ENCODE measurements at regions not wholly inside any gene's neighbourhood (a gene's known extent, or its start where the extent isn't known, plus 50 kb on each side); places are given as distances from the start of the nearest gene placed in this dataset.

DNA sequence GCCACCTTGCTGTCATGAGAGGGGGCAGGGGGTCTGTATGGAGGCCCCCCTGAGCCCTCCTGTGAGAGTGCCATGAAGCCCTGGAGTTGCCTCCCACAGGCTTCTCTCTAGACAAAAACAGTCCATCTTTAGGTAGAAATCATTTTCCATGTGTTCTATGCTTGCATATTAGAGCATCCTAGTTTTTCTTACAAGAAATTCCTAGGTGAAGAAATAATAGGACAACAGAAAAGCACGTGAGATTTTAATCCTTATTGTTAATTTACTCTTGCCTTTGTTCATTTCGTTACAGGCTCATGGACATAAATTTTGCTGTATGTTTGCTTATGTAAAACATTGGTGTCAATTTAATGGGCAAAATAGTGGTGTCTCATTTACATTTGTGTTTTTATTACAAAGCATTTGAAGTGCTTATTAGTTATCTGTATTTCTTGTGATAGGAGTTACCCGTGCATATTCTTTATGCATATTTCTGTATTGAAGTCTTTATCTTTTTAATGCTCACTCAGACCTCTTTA, 336.9 kb upstream of the RAB6C start (continued):
- TF ChIP-seq ZNF79 (CRISPR knock-in tag; IDR thresholded peaks at IDR 0.05; ENCODE audit: low read depth) (no peak), CXXC5 (CRISPR knock-in tag; IDR thresholded peaks at IDR 0.05) (no peak), TSC22D4 (tag; IDR thresholded peaks at IDR 0.05) (no peak), CHD2 (IDR thresholded peaks at IDR 0.05; ENCODE audit: low read depth, low read length) (no peak), ZNF197 (CRISPR knock-in tag; IDR thresholded peaks at IDR 0.05; ENCODE audit: low read depth) (no peak), DMBX1 (CRISPR knock-in tag; IDR thresholded peaks at IDR 0.05; ENCODE audit: borderline replicate concordance) (no peak)
- TF ChIP-seq, protein P1, sequence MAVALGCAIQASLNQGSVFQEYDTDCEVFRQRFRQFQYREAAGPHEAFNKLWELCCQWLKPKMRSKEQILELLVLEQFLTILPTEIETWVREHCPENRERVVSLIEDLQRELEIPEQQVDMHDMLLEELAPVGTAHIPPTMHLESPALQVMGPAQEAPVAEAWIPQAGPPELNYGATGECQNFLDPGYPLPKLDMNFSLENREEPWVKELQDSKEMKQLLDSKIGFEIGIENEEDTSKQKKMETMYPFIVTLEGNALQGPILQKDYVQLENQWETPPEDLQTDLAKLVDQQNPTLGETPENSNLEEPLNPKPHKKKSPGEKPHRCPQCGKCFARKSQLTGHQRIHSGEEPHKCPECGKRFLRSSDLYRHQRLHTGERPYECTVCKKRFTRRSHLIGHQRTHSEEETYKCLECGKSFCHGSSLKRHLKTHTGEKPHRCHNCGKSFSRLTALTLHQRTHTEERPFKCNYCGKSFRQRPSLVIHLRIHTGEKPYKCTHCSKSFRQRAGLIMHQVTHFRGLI (CRISPR knock-in tag; IDR thresholded peaks at IDR 0.05), result no peak

DNA sequence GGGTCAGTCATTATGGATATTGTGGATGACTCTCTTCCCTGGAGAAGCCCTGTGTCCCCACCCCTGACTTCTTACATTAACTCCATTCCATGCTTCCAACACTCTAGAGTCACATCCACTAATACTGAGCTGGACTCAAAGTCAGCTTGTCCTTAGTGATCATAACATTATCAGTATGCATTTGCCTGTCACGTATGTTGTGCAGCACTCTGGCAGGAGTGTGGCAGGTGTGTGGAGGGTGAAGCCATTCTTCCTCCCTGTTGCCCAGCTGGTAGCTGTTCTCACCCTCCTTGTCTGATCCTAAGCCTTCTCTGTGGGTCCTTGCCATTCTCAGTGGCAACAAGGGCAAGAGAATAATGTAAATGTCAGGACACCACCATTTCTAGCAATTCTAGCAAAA, 334.1 kb upstream of the RAB6C start:
- Histone ChIP-seq H3K4me1 (replicated peaks in 1 of 2; ENCODE audit: control insufficient read depth in 2 of 2, insufficient read depth in 2 of 2, low read length in 2 of 2) (peaks cover 3 to 5% of the 10 kb centered on the region in 2 experiments; a peak in 3 of 5 replicates), H3K4me2 (ENCODE audit: insufficient read depth, low read length) (no peak overlapping the region), H3K4me3 (no peak overlapping the region), H2AFZ (ENCODE audit: low read depth, low read length) (no peak overlapping the region), H3K9ac (ENCODE audit: insufficient read depth in 1 of 2, low read depth in 2 of 2, low read length in 2 of 2) (no peak overlapping the region), H4K20me1 (replicated peaks; ENCODE audit: control insufficient read depth, insufficient read depth, low read length) (no peaks in the 10 kb centered on the region), H3K9me3 (replicated peaks; ENCODE audit: control insufficient read depth, insufficient read depth, low read depth, low read length) (no peaks in the 10 kb centered on the region), H3K9me1 (ENCODE audit: control insufficient read depth, insufficient read depth, low read length) (no peaks in the 10 kb centered on the region), H3K79me2 (ENCODE audit: control insufficient read depth, insufficient read depth, low read length) (no peaks in the 10 kb centered on the region), H3K36me3 (ENCODE audit: control insufficient read depth, insufficient read depth, low read length) (no peaks in the 10 kb centered on the region), H3K27ac (ENCODE audit: extremely low read depth, low read depth, low read length) (no peak overlapping the region; the same call in 2 of the 3 replicates), H3K27me3 (ENCODE audit: control insufficient read depth in 2 of 2, insufficient read depth in 2 of 2, low read length in 2 of 2) (no peaks in the 10 kb centered on the region; a peak in 1 of 5 replicates)
- no TSS peak for BruUV-seq (replicated peaks)
- CTCF ChIA-PET (ENCODE audit: low intra/inter-chr PET ratio), result no interaction called here
- in situ Hi-C loops (cut with MboI) (no loop called here), intact Hi-C loops (cut with micrococcal nuclease) (no loop called here)
- no peak for TF ChIP-seq STAT5B (CRISPR knock-in tag; IDR thresholded peaks at IDR 0.05)
- WGBS (ENCODE audit: insufficient coverage, low coverage, missing lambda C conversion rate), result 0% methylated on average over 1 of the region's 1 CpG
- DNase-seq (ENCODE audit: extremely low read depth in 1 of 4, low spot score in 3 of 4), result no peak
- FAIRE-seq, result no peak
- no peak for ATAC-seq
- POLR2A ChIA-PET, result interaction anchor here (0.6 kb wide), 1 partner anchor 14 kb away, joined by 3 read pairs; no protein-coding TSS in a partner anchor
